GM19397 (cell line): ENCODE measurements at regions not wholly inside any gene's neighbourhood (a gene's known extent, or its start where the extent isn't known, plus 50 kb on each side); places are given as distances from the start of the nearest gene placed in this dataset.
A peak's percentile ranks its signal among the peaks of the same experiment; 100 is the strongest.
"Not testable (repeated sequence)": the region's sequence is repeated elsewhere in the genome, so short reads cannot be mapped to it uniquely, and the experiment has no call there.

Experiments
- ATAC-seq: cut with Tn5 transposase; IDR thresholded peaks from one replicate; pipeline ENCODE4 v1.9.1; 2021; ENCODE audit warnings: mild to moderate bottlenecking, moderate library complexity; ENCODE audit not compliant: unreplicated experiment

DNA sequence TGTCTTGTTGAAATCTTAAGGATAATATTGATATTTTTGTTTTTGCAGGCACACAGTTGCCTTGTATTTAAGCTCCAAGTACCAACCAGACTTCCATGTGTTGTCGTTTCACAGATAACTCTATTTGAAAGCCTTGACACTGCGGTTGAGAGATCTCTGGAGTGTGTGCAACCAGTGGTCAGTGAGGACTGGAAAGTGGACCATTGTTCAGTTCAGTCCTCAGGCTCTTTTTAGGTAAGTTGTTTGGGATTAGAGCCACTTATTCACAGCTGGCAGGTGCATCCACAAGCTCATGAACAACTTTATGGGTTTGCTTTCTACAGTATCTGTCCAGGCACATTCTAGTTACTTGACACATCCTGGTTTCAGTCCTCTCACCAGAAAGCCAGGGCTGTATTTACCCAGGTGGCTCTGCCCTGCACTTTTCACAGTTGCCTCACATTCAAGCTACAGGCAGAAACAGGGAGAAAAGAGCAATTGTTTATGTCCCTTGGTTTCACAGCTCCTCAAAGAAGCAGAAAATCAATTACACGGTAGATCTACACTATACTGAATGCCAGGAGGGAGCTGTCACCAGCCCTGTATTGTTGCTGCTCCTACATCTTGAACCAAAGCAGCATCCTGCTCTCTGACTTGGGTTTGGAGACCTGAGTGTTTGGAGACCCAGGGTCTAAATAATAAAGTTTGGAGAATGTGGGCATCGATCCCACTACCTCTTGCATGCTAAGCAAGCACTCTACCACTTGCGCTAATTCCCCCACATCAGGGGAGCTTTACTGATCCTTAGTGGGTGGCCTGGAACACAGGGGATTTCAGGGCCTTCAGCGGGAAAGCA lies 543.3 kb downstream of the PRIM2 start:
- not testable (repeated sequence) for ATAC-seq

DNA sequence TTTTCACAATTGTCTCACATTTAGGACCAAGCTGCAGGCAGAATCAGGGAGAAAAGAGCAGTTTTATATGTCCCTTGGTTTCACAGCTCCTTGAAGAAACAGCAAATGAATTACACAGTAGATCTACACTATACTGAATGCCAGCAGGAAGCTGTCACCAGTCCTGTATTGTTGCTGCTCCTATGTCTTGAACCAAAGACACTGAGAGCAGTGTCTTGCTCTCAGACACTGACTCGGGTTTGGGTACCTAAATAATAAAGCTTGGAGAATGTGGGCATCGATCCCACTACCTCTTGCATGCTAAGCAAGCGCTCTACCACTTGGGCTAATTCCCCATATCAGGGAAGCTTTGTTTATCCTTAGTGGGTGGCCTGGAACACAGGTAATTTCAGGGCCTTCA lies 552.7 kb downstream of the PRIM2 start:
- not testable (repeated sequence) for ATAC-seq

DNA sequence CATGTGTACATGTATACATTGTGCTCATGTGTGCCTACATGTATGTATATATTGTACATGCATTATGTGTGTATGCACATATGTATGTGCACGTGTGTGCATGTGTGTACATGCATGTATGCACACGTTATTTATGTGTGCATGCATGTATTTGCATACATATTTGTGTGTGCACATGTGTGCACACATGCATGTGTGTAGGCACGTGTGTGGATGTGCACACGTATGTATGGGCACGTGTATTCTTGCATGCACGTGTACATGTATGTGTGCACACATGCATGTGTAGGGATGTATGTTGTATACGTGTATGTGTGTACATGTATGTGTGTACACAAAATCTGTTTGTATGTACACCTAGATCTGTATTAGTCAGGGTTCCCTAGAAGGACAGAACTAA lies 556.0 kb downstream of the PRIM2 start:
- ATAC-seq: not testable (repeated sequence)

- ATAC-seq: not testable (repeated sequence)
Observed at GRCh38 chr6:57876659-57877058, 559.2 kb downstream of the PRIM2 start.

GRCh38 chr6:57877729-57878128 lies 560.3 kb downstream of the PRIM2 start:
- not testable (repeated sequence) for ATAC-seq

DNA sequence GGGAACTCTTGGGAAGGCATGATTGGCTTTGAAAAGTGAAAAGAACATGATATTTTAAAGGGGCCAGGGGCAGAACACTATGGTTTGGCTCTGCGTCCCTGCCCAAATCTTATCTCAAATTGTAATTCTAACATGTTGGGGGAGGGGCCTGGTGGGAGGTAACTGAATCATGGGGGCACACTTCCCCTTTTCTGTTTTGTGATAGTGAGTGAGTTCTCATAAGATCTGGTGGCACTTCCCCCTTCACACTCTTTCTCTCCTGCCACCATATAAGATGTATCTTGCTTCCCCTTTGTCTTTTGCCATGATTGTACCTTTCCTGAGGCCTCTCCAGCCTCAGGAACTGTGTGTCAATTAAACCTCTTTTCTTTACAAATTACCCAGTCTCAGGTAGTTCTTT lies 561.4 kb downstream of the PRIM2 start:
- not testable (repeated sequence) for ATAC-seq

GRCh38 chr6:57898850-57899249 lies 581.4 kb downstream of the PRIM2 start:
- peak; percentile 67 for ATAC-seq

DNA sequence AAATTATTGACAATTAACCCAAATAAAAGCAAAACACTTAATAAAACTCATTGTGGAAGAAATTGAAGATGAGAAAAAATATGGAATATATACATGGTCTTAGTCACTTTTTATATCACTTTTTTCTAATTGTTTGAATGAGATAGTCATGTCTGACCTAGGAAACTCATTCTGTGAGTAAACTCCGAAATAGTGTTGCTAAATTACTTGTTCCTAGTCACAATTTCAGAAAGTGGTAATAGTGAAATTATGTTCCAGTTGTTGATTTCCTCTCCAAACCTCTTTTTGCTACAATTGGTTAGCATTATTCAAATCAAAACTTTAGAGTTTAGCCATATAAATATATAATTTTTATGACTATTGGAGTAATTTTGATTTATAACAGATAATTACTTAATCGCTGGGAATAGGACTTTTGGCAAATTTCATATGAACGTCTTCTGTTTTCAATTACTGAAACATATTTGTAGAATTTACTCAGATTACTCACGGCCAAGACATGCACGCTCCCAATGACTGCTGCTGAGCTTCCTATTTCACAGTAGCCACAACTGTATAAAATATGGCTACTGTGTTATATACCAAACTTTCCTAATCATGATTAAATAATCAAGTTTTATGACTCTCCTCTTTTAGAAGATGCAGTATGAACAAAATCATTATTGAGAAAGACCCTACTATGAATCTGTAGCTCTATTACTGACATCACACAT lies 583.4 kb downstream of the PRIM2 start:
- ATAC-seq: not testable (repeated sequence)

- ATAC-seq: not testable (repeated sequence)
Observed at GRCh38 chr6:57901445-57901844, 584.0 kb downstream of the PRIM2 start.

- ATAC-seq: not testable (repeated sequence)
Observed at GRCh38 chr6:57904356-57904755, 586.9 kb downstream of the PRIM2 start.

DNA sequence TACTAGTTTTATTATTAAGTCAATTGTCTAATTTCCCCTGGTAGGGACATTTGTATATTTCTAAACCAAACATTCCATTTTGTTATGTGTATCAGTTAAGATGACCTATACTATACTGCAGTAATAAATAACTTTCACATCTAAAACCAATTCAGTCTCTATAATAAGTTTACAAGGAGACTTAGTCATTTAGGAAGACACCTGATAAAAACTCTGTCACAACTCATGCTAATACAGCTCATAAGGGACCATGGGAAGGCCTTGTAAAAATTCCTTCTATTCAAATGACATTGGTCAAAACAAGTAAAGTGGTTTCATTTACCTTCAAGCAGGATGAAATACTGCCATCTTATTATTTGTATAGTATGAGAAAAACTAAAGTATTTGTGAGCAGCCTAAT lies 597.9 kb downstream of the PRIM2 start:
- ATAC-seq: not testable (repeated sequence)

DNA sequence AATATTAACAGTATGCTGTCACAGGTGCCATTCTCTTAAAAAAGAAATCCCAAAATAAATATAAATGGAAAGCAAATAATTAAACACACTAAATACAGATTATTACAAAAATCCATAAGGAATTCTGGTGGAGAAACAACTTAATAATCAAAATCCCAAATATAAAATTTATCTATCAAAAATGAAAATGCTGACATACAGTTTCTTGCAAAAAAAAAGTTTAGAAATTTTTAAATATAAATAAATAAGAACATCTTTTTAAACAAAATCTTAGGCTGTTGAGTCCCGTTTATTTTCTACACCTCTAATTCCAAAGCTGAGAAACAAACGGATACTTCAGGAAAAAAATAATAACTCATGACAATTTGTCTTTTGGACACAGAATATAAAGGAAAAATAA lies 625.5 kb downstream of the PRIM2 start:
- ATAC-seq: not testable (repeated sequence)

GRCh38 chr6:57946084-57946768 lies 628.8 kb downstream of the PRIM2 start:
- ATAC-seq: not testable (repeated sequence)

DNA sequence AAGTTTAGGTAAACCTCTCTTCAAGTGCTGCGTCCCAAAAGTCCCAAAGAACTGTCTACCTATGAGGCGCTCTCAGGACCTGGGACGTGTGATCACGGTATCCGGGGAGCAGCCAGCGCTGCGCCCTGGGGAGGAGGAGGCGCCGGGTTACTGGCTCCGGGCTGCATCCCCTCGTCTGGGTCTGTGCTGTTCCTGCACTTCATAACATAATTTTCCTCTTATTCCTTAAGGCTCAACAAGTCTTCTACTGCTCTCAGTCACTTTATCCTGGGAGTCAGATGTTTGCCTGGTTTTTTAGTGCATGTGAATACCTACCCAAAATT lies 629.3 kb downstream of the PRIM2 start:
- not testable (repeated sequence) for ATAC-seq

- not testable (repeated sequence) for ATAC-seq
Observed at GRCh38 chr6:57948481-57948880, 631.1 kb downstream of the PRIM2 start.

- ATAC-seq: not testable (repeated sequence)
Observed at GRCh38 chr6:57950430-57950829, 633.0 kb downstream of the PRIM2 start.

DNA sequence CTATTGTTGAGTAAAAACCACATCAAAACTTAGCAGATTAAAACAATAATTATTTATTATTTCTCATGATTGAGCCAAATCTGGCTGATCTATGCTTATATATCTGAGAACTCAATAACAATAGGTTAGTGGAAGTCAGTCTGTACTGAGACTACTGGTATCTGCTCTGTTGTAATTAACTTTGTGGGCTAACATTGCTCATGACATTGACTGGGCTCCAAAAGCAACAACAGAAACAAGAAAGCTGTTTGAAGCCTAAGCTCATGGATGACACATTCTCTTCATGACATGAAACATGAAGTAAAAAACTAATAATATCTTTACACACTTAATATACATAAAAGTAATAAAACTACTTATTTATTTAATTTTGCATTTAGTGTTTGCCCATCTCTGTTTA lies 649.3 kb downstream of the PRIM2 start:
- not testable (repeated sequence) for ATAC-seq

- ATAC-seq: not testable (repeated sequence)
Observed at GRCh38 chr6:57971956-57972355, 654.5 kb downstream of the PRIM2 start.

GRCh38 chr6:57974653-57975052 lies 657.2 kb downstream of the PRIM2 start:
- no peak for ATAC-seq

- ATAC-seq: not testable (repeated sequence)
Observed at GRCh38 chr6:57975127-57975526, 657.7 kb downstream of the PRIM2 start.

GRCh38 chr6:57976371-57976770 lies 658.9 kb downstream of the PRIM2 start:
- ATAC-seq: not testable (repeated sequence)
